ENCODE measurements at regions not wholly inside any gene's neighbourhood (a gene's known extent, or its start where the extent isn't known, plus 50 kb on each side); places are given as distances from the start of the nearest gene placed in this dataset.

- TF ChIP-seq CSDC2 (CRISPR knock-in tag; IDR thresholded peaks at IDR 0.05) (no peak), ZC3H10 (CRISPR knock-in tag; IDR thresholded peaks at IDR 0.05) (no peak), POU6F1 (CRISPR knock-in tag; IDR thresholded peaks at IDR 0.05; ENCODE audit: borderline replicate concordance, low read depth) (no peak), CSRNP3 (CRISPR knock-in tag; IDR thresholded peaks at IDR 0.05) (no peak), ISL1 (CRISPR knock-in tag; IDR thresholded peaks at IDR 0.05) (no peak), ZFP3 (CRISPR knock-in tag; IDR thresholded peaks at IDR 0.05) (no peak), RARB (CRISPR knock-in tag; IDR thresholded peaks at IDR 0.05) (no peak), ZFP30 (CRISPR knock-in tag; IDR thresholded peaks at IDR 0.05) (no peak), ESRRG (CRISPR knock-in tag; IDR thresholded peaks at IDR 0.05) (no peak), TOX (CRISPR knock-in tag; IDR thresholded peaks at IDR 0.05; ENCODE audit: borderline replicate concordance) (no peak), PPARA (CRISPR knock-in tag; IDR thresholded peaks at IDR 0.05; ENCODE audit: borderline replicate concordance) (no peak), BACH2 (CRISPR knock-in tag; IDR thresholded peaks at IDR 0.05; ENCODE audit: borderline replicate concordance) (no peak), OSR1 (CRISPR knock-in tag; IDR thresholded peaks at IDR 0.05) (no peak), TSHZ2 (CRISPR knock-in tag; IDR thresholded peaks at IDR 0.05) (no peak)
- no peak for ATAC-seq
Observed at GRCh38 chr9:91144769-91145168, 216.9 kb downstream of the AUH start.

- TF ChIP-seq CREB5 (CRISPR knock-in tag; IDR thresholded peaks at IDR 0.05; ENCODE audit: low read depth), result no peak
- TF ChIP-seq PPARA (CRISPR knock-in tag; IDR thresholded peaks at IDR 0.05; ENCODE audit: borderline replicate concordance), result no peak
- no peak for TF ChIP-seq OSR1 (CRISPR knock-in tag; IDR thresholded peaks at IDR 0.05)
- ATAC-seq, result no peak
Observed at GRCh38 chr9:91145496-91145895, 216.2 kb downstream of the AUH start.

GRCh38 chr9:91146391-91147019 lies 215.2 kb downstream of the AUH start:
- no peak for ATAC-seq
- TF ChIP-seq OSR1 (CRISPR knock-in tag; IDR thresholded peaks at IDR 0.05), result no peak
- TF ChIP-seq CREB5 (CRISPR knock-in tag; IDR thresholded peaks at IDR 0.05; ENCODE audit: low read depth), result no peak
- TF ChIP-seq POU6F1 (CRISPR knock-in tag; IDR thresholded peaks at IDR 0.05; ENCODE audit: borderline replicate concordance, low read depth), result no peak
- TF ChIP-seq ZFP30 (CRISPR knock-in tag; IDR thresholded peaks at IDR 0.05), result no peak
- TF ChIP-seq SNAI2 (CRISPR knock-in tag; IDR thresholded peaks at IDR 0.05), result no peak
- TF ChIP-seq PPARA (CRISPR knock-in tag; IDR thresholded peaks at IDR 0.05; ENCODE audit: borderline replicate concordance), result no peak
- TF ChIP-seq TOX (CRISPR knock-in tag; IDR thresholded peaks at IDR 0.05; ENCODE audit: borderline replicate concordance), result no peak
- no peak for TF ChIP-seq ZNF565 (CRISPR knock-in tag; conservative IDR thresholded peaks at IDR 0.05; ENCODE audit: low read depth)
- no peak for TF ChIP-seq TSHZ2 (CRISPR knock-in tag; IDR thresholded peaks at IDR 0.05)
- TF ChIP-seq TCF4 (CRISPR knock-in tag; IDR thresholded peaks at IDR 0.05; ENCODE audit: borderline replicate concordance), result no peak
- no peak for TF ChIP-seq ZC3H10 (CRISPR knock-in tag; IDR thresholded peaks at IDR 0.05)
- TF ChIP-seq PATZ1 (CRISPR knock-in tag; IDR thresholded peaks at IDR 0.05; ENCODE audit: borderline replicate concordance), result no peak
- no peak for TF ChIP-seq RARB (CRISPR knock-in tag; IDR thresholded peaks at IDR 0.05)
- TF ChIP-seq ZNF8 (CRISPR knock-in tag; IDR thresholded peaks at IDR 0.05), result no peak
- no peak for TF ChIP-seq ZFP3 (CRISPR knock-in tag; IDR thresholded peaks at IDR 0.05)
- TF ChIP-seq CSDC2 (CRISPR knock-in tag; IDR thresholded peaks at IDR 0.05), result no peak
- TF ChIP-seq BACH2 (CRISPR knock-in tag; IDR thresholded peaks at IDR 0.05; ENCODE audit: borderline replicate concordance), result no peak
- no peak for TF ChIP-seq ZNF70 (CRISPR knock-in tag; IDR thresholded peaks at IDR 0.05)
